HG02885 (cell line): ENCODE measurements at regions not wholly inside any gene's neighbourhood (a gene's known extent, or its start where the extent isn't known, plus 50 kb on each side); places are given as distances from the start of the nearest gene placed in this dataset.

Source experiments
- ATAC-seq: cut with Tn5 transposase; IDR thresholded peaks from one replicate; pipeline ENCODE4 v1.9.1; 2021; ENCODE audit warnings: mild to moderate bottlenecking; ENCODE audit not compliant: unreplicated experiment, poor library complexity

GRCh38 chr12:39240587-39240986 is 202.3 kb downstream of the KIF21A start:
- ATAC-seq: no peak

- no peak for ATAC-seq
Measured at GRCh38 chr12:39239490-39240486, 203.1 kb downstream of the KIF21A start.

GRCh38 chr12:39237004-39237403 is 205.9 kb downstream of the KIF21A start:
- ATAC-seq: no peak

GRCh38 chr12:39235990-39236767 is 206.7 kb downstream of the KIF21A start:
- no peak for ATAC-seq

- ATAC-seq: no peak
Measured at GRCh38 chr12:39230086-39230485, 212.8 kb downstream of the KIF21A start.

- ATAC-seq: no peak
Measured at GRCh38 chr12:39227218-39227617, 215.7 kb downstream of the KIF21A start.

- ATAC-seq: no peak
Measured at GRCh38 chr12:39224971-39225370, 217.9 kb downstream of the KIF21A start.

GRCh38 chr12:39205969-39206368 is 237.0 kb downstream of the KIF21A start:
- peak; percentile 55 for ATAC-seq

GRCh38 chr12:39199351-39199750 is 243.6 kb downstream of the KIF21A start:
- ATAC-seq: no peak

- ATAC-seq: no peak
Measured at GRCh38 chr12:39188689-39189088, 254.2 kb downstream of the KIF21A start.

- ATAC-seq: no peak
Measured at GRCh38 chr12:39186744-39187143, 256.2 kb downstream of the KIF21A start.

GRCh38 chr12:39178837-39179236 is 264.1 kb downstream of the KIF21A start:
- ATAC-seq: no peak

GRCh38 chr12:39176356-39176755 is 266.6 kb downstream of the KIF21A start:
- no peak for ATAC-seq

- ATAC-seq: peak; percentile 53
Measured at GRCh38 chr12:39173726-39174125, 268.3 kb upstream of the CPNE8 start.

GRCh38 chr12:39165338-39165737 is 259.9 kb upstream of the CPNE8 start:
- no peak for ATAC-seq

- ATAC-seq: no peak
Measured at GRCh38 chr12:39161465-39162085, 256.2 kb upstream of the CPNE8 start.

- ATAC-seq: no peak
Measured at GRCh38 chr12:39157696-39158342, 252.4 kb upstream of the CPNE8 start.

GRCh38 chr12:39145175-39145999 is 240.0 kb upstream of the CPNE8 start:
- peak; percentile 69 for ATAC-seq

GRCh38 chr12:39144613-39145061 is 239.2 kb upstream of the CPNE8 start:
- ATAC-seq: no peak
